GM12878 (cell line): ENCODE measurements at regions not wholly inside any gene's neighbourhood (a gene's known extent, or its start where the extent isn't known, plus 50 kb on each side); places are given as distances from the start of the nearest gene placed in this dataset.
"Not testable (repeated sequence)": the region's sequence is repeated elsewhere in the genome, so short reads cannot be mapped to it uniquely, and the experiment has no call there.

ENCODE experiments used
- ATAC-seq: fragments of 200-7000 bp; cut with Tn5 transposase; 3 replicates; pipeline ENCODE4 v1.9.1; 2020; ENCODE audit warnings: mild to moderate bottlenecking, moderate library complexity
- BruUV-seq: library from RNA; stranded (reverse); fragments of 400-500 nt; replicated peaks from 2 replicates; lab custom pipeline; 2021; lab: Mats Ljungman, UMichigan
- CTCF ChIA-PET: fragments of 300-600 bp; sonication (Branson Sonifier 250); formaldehyde crosslinking; extraction: SDS; loops from one replicate; lab custom pipeline; 2021; ENCODE audit warnings: inconsistent platforms; lab: Yijun Ruan, JAX
- POLR2A ChIA-PET: fragments of 350-600 bp; formaldehyde crosslinking; extraction: SDS; loops from one replicate; lab custom pipeline; 2021; ENCODE audit warnings: inconsistent platforms; lab: Charles Lee
- RAD21 ChIA-PET: fragments of 300-600 bp; sonication (Branson Sonifier 250); formaldehyde crosslinking; loops from one replicate; lab custom pipeline; 2023; ENCODE audit warnings: antibody characterized with exemption; ENCODE audit not compliant: unreplicated experiment; lab: Charles Lee
- SMC1A ChIA-PET: fragments of 300-600 bp; sonication (Branson Sonifier 250); formaldehyde crosslinking; loops from one replicate; lab custom pipeline; 2023; ENCODE audit not compliant: unreplicated experiment, uncharacterized antibody; lab: Charles Lee
- DNase-seq: peaks from one replicate; pipeline ENCODE4 v3.0.0-alpha.2; 2011; ENCODE audit warnings: low read depth, low spot score
- FAIRE-seq: peaks from 3 replicates; lab custom pipeline; 2011; peaks lifted over from hg19 to GRCh38; lab: Jason Lieb, UNC
- H2AFZ ChIP-seq: 2 replicates; pipeline ENCODE4 v1.6.0; 2011; ENCODE audit warnings: low read depth, low read length, control low read depth; ENCODE audit not compliant: control insufficient read depth
- H3K27ac ChIP-seq: 2 replicates; pipeline ENCODE4 v1.5.1; 2011; ENCODE audit warnings: control low read depth; ENCODE audit not compliant: control insufficient read depth, insufficient read depth
- H3K27me3 ChIP-seq, 2 experiments: replicated peaks in 1 of 2; 2 replicates each; pipeline versions ENCODE4 v1.6.0 to v1.6.1; 2011; ENCODE audit warnings: low read length in 1 of 2; ENCODE audit not compliant: control insufficient read depth in 2 of 2, insufficient read depth in 2 of 2
- H3K36me3 ChIP-seq, 2 experiments: 2 replicates each; pipeline ENCODE4 v1.5.1; 2011; ENCODE audit warnings: low read length in 1 of 2; ENCODE audit not compliant: control insufficient read depth in 2 of 2, insufficient read depth in 2 of 2
- H3K4me1 ChIP-seq: 2 replicates; pipeline ENCODE4 v1.6.1; 2011; ENCODE audit warnings: mild to moderate bottlenecking, low read length, moderate library complexity, mixed read lengths; ENCODE audit not compliant: control insufficient read depth, insufficient read depth
- H3K4me2 ChIP-seq: 2 replicates; pipeline ENCODE4 v1.6.0; 2011; ENCODE audit warnings: control low read depth; ENCODE audit not compliant: control insufficient read depth, insufficient read depth
- H3K4me3 ChIP-seq: fragments of 200-600 bp; sonication (generic); 2 replicates; pipeline ENCODE4 v1.5.1; 2016
- H3K79me2 ChIP-seq: 2 replicates; pipeline ENCODE4 v1.6.0; 2011; ENCODE audit warnings: low read length; ENCODE audit not compliant: control insufficient read depth, insufficient read depth
- H3K9ac ChIP-seq: 2 replicates; pipeline ENCODE4 v1.8.0; 2011; ENCODE audit warnings: low read length, control low read depth, mixed read lengths; ENCODE audit not compliant: control insufficient read depth, insufficient read depth
- H3K9me3 ChIP-seq: replicated peaks from 3 replicates; pipeline ENCODE4 v1.5.1; 2011; ENCODE audit warnings: mild to moderate bottlenecking, low read length; ENCODE audit not compliant: control insufficient read depth, insufficient read depth
- H4K20me1 ChIP-seq: 2 replicates; pipeline ENCODE4 v1.6.0; 2011; ENCODE audit not compliant: control insufficient read depth, insufficient read depth
- CHD4 ChIP-seq: fragments of 200-600 bp; sonication (generic); IDR thresholded peaks from 2 replicates; pipeline ENCODE4 v1.6.1; 2016; ENCODE audit warnings: mild to moderate bottlenecking
- EP300 ChIP-seq, 2 experiments: fragments of 150-350 bp in 1 of 2; IDR thresholded peaks; 2 replicates each; pipeline ENCODE4 v1.6.1; 2011 to 2012; ENCODE audit warnings: low read depth in 2 of 2, low read length in 2 of 2, borderline replicate concordance in 1 of 2, improper control_type of control experiment in 1 of 2, inconsistent platforms in 1 of 2; ENCODE audit not compliant: control insufficient read depth in 1 of 2
- KDM1A ChIP-seq: fragments of 200-600 bp; sonication (generic); IDR thresholded peaks from 2 replicates; pipeline ENCODE4 v1.6.1; 2016; ENCODE audit warnings: borderline replicate concordance
- MEF2A ChIP-seq: IDR thresholded peaks from 2 replicates; pipeline ENCODE4 v1.6.1; 2011; ENCODE audit warnings: low read depth, mild to moderate bottlenecking, low read length, moderate library complexity; ENCODE audit not compliant: insufficient read depth
- PAX8 ChIP-seq: fragments of 450-650 bp; IDR thresholded peaks from 2 replicates; pipeline ENCODE4 v1.6.1; 2017; ENCODE audit warnings: mild to moderate bottlenecking, moderate library complexity
- RAD51 ChIP-seq: fragments of 450-650 bp; IDR thresholded peaks from 2 replicates; pipeline ENCODE4 v1.6.1; 2016; ENCODE audit warnings: moderate library complexity, mild to moderate bottlenecking, inconsistent platforms
- ZNF687 ChIP-seq: fragments of 450-650 bp; IDR thresholded peaks from 2 replicates; pipeline ENCODE4 v1.6.1; 2017; ENCODE audit warnings: mild to moderate bottlenecking, moderate library complexity
- WGBS: methylation state at CpG from one replicate; pipeline ENCODE4 v1.1.6; 2016; ENCODE audit warnings: low lambda C conversion rate; ENCODE audit not compliant: insufficient replicate concordance, insufficient coverage; ENCODE audit errors: missing lambda C conversion rate; 5-methylcytosine and 5-hydroxymethylcytosine counted together
- in situ Hi-C: fragments of 300-500 bp; cut with MboI; formaldehyde crosslinking; loops from 9 replicates; pipeline ENCODE4 v1.14.3; 2018; ENCODE audit warnings: mixed read lengths
- intact Hi-C: fragments of 100-400 bp; cut with micrococcal nuclease; formaldehyde crosslinking; loops from one replicate; pipeline ENCODE4 v1.14.2; 2022; ENCODE audit not compliant: unreplicated experiment

- FAIRE-seq (no peak), DNase-seq (no peak), ATAC-seq (no peak)
- Histone ChIP-seq H3K9me3 (no peaks in the 10 kb centered on the region), H3K4me1 (no peaks in the 10 kb centered on the region), H4K20me1 (no peaks in the 10 kb centered on the region), H2AFZ (no peak overlapping the region), H3K27me3 (no peaks in the 10 kb centered on the region), H3K36me3 (no peaks in the 10 kb centered on the region), H3K4me3 (no peak overlapping the region), H3K4me2 (no peak overlapping the region), H3K9ac (no peak overlapping the region), H3K79me2 (no peaks in the 10 kb centered on the region), H3K27ac (no peak overlapping the region)
- TF ChIP-seq KDM1A, result no peak
- no peak for TF ChIP-seq PAX8
- TF ChIP-seq ZNF687, result no peak
- TF ChIP-seq RAD51, result no peak
- TF ChIP-seq MEF2A, result no peak
- no peak for TF ChIP-seq EP300 (IDR thresholded peaks at IDR 0.05; ENCODE audit: borderline replicate concordance in 1 of 2, control insufficient read depth in 1 of 2, low read depth in 2 of 2, low read length in 2 of 2)
- no peak for TF ChIP-seq CHD4
- BruUV-seq, result no TSS peak
- RAD21 ChIA-PET, result no interaction called here
- CTCF ChIA-PET, result no interaction called here
- WGBS, result 3% methylated on average over 2 of the region's 2 CpGs
- intact Hi-C loops, result no loop called here
- SMC1A ChIA-PET, result no interaction called here
- in situ Hi-C loops, result no loop called here
- POLR2A ChIA-PET, result no interaction called here
Observed at GRCh38 chr7:131995324-131995723, 438.9 kb upstream of the PODXL start.

GRCh38 chr7:131981069-131981468 lies 424.6 kb upstream of the PODXL start:
- SMC1A ChIA-PET, DNase-seq, H3K4me1 ChIP-seq, FAIRE-seq, CTCF ChIA-PET, H3K36me3 ChIP-seq, intact Hi-C loops, H3K4me3 ChIP-seq, RAD21 ChIA-PET, H3K79me2 ChIP-seq, POLR2A ChIA-PET, H4K20me1 ChIP-seq, in situ Hi-C loops, H3K27me3 ChIP-seq, H3K9me3 ChIP-seq, H3K27ac ChIP-seq, H2AFZ ChIP-seq, H3K9ac ChIP-seq, ATAC-seq, BruUV-seq, H3K4me2 ChIP-seq: not testable (repeated sequence)

GRCh38 chr7:131978118-131978517 lies 421.7 kb upstream of the PODXL start:
- H3K9ac ChIP-seq, H3K4me3 ChIP-seq, in situ Hi-C loops, POLR2A ChIA-PET, SMC1A ChIA-PET, H3K9me3 ChIP-seq, RAD21 ChIA-PET, BruUV-seq, CTCF ChIA-PET, H3K36me3 ChIP-seq, H2AFZ ChIP-seq, H3K4me2 ChIP-seq, ATAC-seq, DNase-seq, H3K27ac ChIP-seq, H3K4me1 ChIP-seq, H4K20me1 ChIP-seq, H3K27me3 ChIP-seq, FAIRE-seq, H3K79me2 ChIP-seq, intact Hi-C loops: not testable (repeated sequence)
- 25% methylated on average over 2 of the region's 2 CpGs for WGBS
